GM19239 (cell line): ENCODE measurements at regions not wholly inside any gene's neighbourhood (a gene's known extent, or its start where the extent isn't known, plus 50 kb on each side); places are given as distances from the start of the nearest gene placed in this dataset.

Source experiments
- DNase-seq: peaks from one replicate; pipeline ENCODE4 v3.0.0; 2011; ENCODE audit warnings: low spot score; ENCODE audit not compliant: insufficient read length
- FAIRE-seq: peaks from 2 replicates; lab custom pipeline; 2011; peaks lifted over from hg19 to GRCh38; lab: Jason Lieb, UNC

DNA sequence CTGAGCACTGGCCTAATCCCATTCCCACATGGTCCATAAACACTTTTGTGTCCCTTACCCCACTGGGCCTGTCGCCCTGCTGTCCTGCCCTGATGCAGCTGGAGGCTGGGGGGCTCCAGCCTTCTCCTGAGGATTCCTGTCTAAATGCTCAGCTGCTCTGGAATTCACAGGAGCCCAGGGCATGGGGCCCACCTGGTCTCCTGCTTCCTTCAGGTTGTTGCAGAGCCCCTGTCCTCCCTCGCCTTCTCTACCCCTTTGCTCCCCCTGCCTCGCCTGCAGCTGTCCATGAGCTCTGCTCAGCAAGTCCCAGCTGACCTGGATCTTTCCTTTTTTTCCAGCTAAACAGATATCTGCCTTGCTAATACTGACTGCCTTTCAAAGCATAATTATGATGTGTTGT, 286.9 kb downstream of the XXYLT1 start:
- DNase-seq (no peak), FAIRE-seq (no peak)

- DNase-seq (no peak), FAIRE-seq (no peak)
These were observed 286.3 kb downstream of the XXYLT1 start for GRCh38 chr3:194984622-194985021.

DNA sequence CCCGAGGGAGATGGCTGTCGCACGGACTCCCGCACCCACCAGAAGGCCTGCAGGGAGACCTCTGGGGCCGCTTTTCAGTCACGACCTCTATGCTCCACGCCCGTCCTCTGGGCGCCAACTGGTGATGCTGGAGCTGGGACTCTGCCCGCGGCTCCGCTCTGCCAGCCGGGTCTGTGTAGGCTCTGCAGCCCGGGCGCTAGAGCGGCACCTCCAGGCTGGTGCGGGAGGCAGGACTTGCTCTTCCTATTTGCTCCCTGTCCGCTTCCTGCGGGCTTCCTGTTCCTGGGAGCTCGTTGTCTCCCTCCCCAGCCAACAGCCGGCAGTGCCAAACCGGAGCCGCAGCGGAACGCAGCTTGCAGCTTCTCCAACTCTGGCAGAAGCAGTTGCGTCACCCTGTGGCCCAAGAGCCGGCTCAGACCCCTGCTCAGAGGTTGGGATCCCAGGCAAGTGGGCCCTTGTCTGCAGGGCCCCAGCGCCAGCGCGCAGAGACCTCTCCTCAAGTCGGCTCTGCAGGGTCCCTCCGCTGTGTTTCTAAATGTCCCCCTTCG, 285.9 kb downstream of the XXYLT1 start:
- no peak for FAIRE-seq
- no peak for DNase-seq

DNA sequence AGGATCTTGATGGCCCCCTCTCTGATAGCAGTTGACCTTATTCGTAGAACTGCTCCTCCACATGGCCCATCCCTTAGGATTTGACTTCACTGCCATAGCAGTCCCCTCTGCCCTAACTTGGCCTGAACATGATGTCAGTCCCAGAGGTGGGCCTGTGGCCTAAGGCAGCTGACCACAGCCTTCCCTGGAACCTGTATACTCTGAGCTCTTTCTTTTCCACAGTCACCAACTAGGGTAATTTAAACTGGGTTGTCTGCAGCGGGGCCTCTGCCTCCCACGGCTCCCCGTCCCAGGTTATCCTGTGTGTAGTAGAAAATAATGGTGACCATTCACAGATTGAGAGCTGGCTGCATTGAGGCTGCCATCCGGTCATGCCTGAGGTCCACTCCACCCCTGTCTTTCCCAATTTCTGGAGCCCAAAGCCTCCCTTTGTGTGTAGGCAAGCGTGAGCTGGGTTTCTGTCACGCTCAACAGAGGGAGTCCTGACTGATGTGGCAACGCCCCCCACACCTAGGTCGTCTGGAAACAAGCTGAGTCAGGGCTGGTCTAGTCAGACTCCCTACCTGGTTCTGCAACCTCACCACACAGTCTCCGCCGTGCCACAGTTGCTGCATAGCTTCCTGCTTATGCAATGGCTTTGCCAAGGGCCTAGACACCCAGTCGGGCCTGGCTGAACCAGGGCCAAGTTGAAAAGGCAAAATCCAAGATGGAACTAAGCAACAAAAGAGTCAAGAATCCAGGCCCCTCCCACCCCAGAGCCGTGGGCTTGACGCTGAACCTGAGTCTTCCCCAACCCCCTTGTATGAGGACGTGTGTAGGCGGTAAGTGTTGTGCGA, 284.5 kb downstream of the XXYLT1 start:
- no peak for DNase-seq

DNA sequence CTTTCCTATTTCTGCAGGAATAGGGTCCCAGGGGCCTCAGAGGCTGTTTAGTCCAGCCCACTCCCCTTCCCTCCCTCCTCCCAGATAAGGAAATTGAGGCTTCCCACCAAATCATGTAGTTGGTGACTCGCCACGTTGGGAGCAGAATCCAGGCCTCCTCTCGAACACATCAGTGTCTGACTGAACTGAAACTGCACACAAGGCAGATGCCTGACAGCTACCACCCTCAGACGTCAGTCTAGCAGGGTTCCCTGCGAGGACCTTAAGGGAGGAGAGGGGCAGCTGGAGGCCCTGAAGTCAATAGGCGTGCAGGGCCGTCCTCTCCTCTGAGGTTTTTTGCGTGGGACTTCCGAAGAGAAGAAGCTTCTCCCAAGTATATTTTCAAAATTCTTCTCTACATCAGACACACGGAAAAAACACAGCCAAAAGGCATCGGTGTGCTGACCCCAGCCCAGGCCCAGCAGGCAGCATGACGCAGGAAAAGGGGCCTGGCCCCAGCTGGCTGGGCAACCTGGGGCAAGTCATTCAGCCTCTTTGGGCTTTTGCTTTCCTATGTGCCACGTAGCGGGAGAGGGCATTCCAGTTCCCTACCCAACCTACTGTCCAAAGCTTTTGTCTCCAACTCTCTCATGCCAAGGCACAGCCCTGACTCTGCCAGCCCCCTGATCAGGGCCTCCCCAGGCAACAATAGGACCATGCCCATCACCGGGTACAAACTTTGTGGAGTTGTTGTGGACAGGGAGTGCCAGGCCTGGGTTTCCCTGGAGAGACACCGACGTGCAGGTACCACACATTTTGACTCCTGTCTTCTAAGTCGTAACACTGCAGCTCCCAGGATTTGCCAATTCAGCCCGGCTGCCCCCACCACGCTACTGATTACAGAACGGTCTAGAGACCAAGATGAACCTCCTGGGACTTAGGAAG, 283.1 kb downstream of the XXYLT1 start:
- FAIRE-seq (no peak), DNase-seq (no peak)

More for the DNA sequence above, 284.5 kb downstream of the XXYLT1 start:
- FAIRE-seq = no peak

GRCh38 chr3:194988495-194989165, 282.3 kb downstream of the XXYLT1 start:
- no peak for DNase-seq
- FAIRE-seq = no peak

GRCh38 chr3:194989241-194989640, 281.7 kb downstream of the XXYLT1 start:
- DNase-seq (no peak), FAIRE-seq (no peak)

DNA sequence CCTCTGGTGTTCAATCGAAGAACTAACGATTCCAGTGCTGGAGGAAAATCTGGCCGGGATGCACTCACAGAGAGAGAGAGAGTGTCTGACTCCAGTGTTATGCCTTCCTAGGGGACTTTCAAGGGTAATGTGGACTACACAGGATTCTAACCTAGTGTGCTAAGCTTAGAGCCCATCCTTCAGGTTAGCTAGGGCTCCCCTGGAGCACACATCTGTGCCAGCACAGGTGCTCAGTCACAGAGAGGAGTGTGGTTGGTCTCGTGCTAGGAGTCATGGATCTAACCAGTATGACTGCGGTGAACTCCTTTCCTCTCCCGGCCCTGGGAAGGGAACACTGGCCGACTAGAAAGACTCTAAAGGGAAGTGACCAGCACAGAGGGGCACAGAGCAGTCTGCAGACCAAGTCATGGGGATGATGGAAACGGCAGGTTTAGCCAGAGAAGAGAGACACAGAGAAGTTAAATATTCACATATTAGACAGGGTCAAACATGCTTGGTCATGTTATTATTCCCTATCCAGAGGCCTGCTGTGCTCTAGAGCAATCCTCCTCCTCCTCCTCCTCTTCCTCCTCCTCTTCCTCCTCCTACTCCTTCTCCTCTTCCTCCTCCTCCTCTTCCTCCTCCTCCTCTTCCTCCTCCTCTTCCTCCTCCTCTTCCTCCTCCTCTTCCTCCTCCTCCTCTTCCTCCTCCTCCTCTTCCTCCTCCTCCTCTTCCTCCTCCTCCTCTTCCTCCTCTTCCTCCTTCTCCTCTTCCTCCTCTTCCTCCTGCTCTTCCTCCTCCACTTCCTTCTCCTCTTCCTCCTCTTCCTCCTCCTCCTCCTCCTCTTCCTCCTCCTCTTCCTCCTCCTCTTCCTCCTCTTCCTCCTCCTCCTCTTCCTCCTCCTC, 280.3 kb downstream of the XXYLT1 start:
- no peak for DNase-seq
- FAIRE-seq = no peak

GRCh38 chr3:194991338-194991654, 279.7 kb downstream of the XXYLT1 start:
- no peak for FAIRE-seq
- no peak for DNase-seq

DNA sequence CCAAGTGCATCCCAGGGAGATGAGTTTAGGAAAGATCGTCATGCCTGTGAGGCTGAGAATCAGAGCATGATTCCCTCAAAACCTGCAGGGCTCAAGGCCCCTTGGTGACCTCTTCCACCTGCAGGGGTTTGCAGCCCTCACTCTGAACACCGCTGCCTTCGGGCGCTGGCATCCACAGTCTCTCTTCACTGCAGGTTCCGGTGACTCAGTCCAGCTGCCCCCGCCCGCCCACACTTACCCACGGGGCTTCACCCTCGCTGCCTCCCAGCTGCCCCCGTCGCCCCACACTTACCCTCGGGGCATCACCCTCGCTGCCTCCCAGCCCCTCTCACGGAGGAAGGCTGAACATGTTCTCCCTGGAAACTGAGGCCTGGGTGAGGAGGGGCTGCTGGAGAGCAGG, 277.1 kb downstream of the XXYLT1 start:
- DNase-seq (no peak), FAIRE-seq (no peak)

GRCh38 chr3:194994551-194994981, 276.4 kb downstream of the XXYLT1 start:
- DNase-seq = no peak
- FAIRE-seq = no peak

GRCh38 chr3:194995334-194995733, 275.6 kb downstream of the XXYLT1 start:
- DNase-seq = no peak
- FAIRE-seq = no peak

GRCh38 chr3:194995922-194996321, 275.0 kb downstream of the XXYLT1 start:
- DNase-seq (no peak), FAIRE-seq (no peak)

- DNase-seq (no peak), FAIRE-seq (no peak)
These were observed 274.2 kb downstream of the XXYLT1 start for GRCh38 chr3:194996746-194997145.

GRCh38 chr3:194998417-194998816, 272.5 kb downstream of the XXYLT1 start:
- FAIRE-seq = no peak

DNA sequence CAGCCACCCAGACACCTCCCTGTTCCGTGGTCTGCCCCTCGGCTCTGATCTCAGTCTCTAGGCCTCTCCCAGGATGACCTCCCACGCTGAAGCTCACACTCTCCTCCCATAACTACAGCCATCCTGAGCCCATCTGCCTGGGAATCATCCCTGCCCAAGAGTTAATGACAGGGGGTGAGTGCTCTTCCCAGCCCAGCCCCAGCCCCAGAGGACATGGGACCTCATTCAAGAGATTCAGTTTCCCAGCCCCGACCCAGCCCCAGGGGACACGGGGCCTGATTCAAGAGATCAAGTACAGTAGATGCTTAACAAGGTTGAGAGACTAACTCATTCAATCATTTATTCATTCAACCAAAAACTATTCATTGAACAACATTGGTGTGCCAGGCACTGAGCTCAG, 272.0 kb downstream of the XXYLT1 start:
- DNase-seq (no peak), FAIRE-seq (no peak)

More at GRCh38 chr3:194998417-194998816, 272.5 kb downstream of the XXYLT1 start:
- no peak for DNase-seq

DNA sequence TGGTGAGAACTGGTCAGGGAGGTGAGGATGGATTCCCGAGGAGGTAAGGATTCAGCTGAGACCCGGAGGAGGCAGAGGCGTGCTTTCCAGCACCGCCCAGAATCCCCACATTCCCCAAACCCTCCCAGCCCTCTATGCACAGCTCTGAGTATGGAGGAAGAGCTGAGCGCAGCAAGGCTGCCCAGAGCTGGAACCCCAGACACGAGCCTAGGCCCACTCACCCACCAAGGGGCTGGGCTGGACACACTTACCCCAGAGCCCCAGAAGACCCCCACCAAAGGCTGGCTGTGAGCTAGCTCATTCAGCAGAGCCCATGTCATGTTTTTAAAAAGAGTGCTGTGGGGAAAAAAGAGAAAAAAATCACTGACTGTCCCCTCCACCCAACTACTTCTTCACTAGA, 271.5 kb downstream of the XXYLT1 start:
- DNase-seq (no peak), FAIRE-seq (no peak)

DNA sequence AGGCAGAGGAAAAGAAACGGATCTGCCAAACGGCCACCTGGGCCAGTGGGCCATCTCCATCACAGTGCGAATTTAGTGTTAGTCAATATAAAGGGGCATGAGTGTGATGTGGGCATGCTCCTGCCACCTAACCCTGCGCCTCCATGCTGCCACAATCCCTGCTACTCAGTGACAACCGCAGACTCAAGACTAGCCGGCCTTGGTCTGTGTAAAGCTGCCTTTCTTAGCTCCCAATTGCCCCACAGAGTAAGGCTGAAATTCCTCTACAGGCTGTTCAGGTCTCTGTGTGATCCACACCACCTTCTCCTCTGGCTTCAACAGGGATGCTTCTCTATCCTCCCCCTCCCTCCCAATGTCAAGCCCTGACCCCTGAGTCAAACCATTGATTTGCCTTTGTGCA, 269.7 kb downstream of the XXYLT1 start:
- no peak for FAIRE-seq
- no peak for DNase-seq
